D721Med (cell line): ENCODE measurements at regions not wholly inside any gene's neighbourhood (a gene's known extent, or its start where the extent isn't known, plus 50 kb on each side); places are given as distances from the start of the nearest gene placed in this dataset.

Experiments used
- DNase-seq: peaks from one replicate; pipeline ENCODE4 v3.0.0; 2011; ENCODE audit warnings: low spot score; ENCODE audit not compliant: insufficient read length
- FAIRE-seq: peaks from 2 replicates; lab custom pipeline; 2011; peaks lifted over from hg19 to GRCh38; lab: Jason Lieb, UNC
- CTCF ChIP-seq: IDR thresholded peaks from 2 replicates; pipeline ENCODE4 v1.5.1; 2012; ENCODE audit warnings: mild to moderate bottlenecking, control low read depth; ENCODE audit not compliant: insufficient read depth; ENCODE audit errors: missing control alignments

- FAIRE-seq: no peak
- no peak for DNase-seq
- TF ChIP-seq CTCF: no peak
Measured at GRCh38 chr16:64305663-64306062, 816.2 kb downstream of the CDH11 start.

GRCh38 chr16:64304951-64305350 is 816.9 kb downstream of the CDH11 start:
- FAIRE-seq: no peak
- TF ChIP-seq CTCF: no peak
- no peak for DNase-seq

GRCh38 chr16:64304396-64304795 is 817.5 kb downstream of the CDH11 start:
- TF ChIP-seq CTCF: no peak
- DNase-seq: no peak
- FAIRE-seq: no peak

GRCh38 chr16:64297863-64298600 is 823.8 kb downstream of the CDH11 start:
- FAIRE-seq: no peak
- no peak for DNase-seq
- no peak for TF ChIP-seq CTCF

- DNase-seq (no peak), FAIRE-seq (no peak)
- no peak for TF ChIP-seq CTCF
Measured at GRCh38 chr16:64295466-64295865, 826.4 kb downstream of the CDH11 start.

GRCh38 chr16:64292953-64293352 is 828.9 kb downstream of the CDH11 start:
- DNase-seq (no peak), FAIRE-seq (no peak)
- no peak for TF ChIP-seq CTCF

GRCh38 chr16:64292161-64292560 is 829.7 kb downstream of the CDH11 start:
- no peak for TF ChIP-seq CTCF
- FAIRE-seq (no peak), DNase-seq (no peak)
